ENCODE measurements at regions not wholly inside any gene's neighbourhood (a gene's known extent, or its start where the extent isn't known, plus 50 kb on each side); places are given as distances from the start of the nearest gene placed in this dataset.

DNA sequence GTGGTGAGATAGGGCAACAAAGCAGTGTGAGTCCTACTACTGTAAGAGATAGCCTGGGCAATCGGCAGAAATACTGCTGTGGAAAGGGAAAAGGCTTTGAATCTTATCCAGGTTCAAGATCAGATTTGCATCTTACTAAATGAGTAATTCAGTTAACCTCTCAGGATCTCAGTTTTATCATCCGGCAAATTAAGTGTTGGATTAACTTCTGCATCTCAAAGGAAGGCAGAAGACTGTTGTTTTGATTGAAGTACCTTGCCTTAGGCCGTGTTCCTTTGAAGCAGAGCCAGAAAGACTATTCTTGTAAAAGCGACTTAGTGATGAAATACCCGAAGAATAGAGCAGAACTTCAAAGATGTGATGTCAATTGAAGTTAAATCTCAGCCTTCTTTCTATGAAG is 612.9 kb upstream of the USP24 start:
- Mint-ChIP-seq H3K9me3 (no peaks in the 10 kb centered on the region), H3K36me3 (no peaks in the 10 kb centered on the region), H3K27me3 (no peaks in the 10 kb centered on the region), H3K4me3 (no peak overlapping the region), H3K27ac (no peak overlapping the region), H3K4me1 (no peaks in the 10 kb centered on the region)
- CTCF ChIA-PET: no interaction called here
- DNase-seq: no peak

GRCh38 chr1:55827350-55827749 is 612.2 kb upstream of the USP24 start:
- DNase-seq: no peak
- H3K4me3 Mint-ChIP-seq: no peak overlapping the region
- H3K9me3 Mint-ChIP-seq: no peaks in the 10 kb centered on the region
- CTCF ChIA-PET: no interaction called here
- no peak overlapping the region for H3K27ac Mint-ChIP-seq
- H3K27me3 Mint-ChIP-seq: no peaks in the 10 kb centered on the region
- no peaks in the 10 kb centered on the region for H3K36me3 Mint-ChIP-seq
- H3K4me1 Mint-ChIP-seq: no peaks in the 10 kb centered on the region

- DNase-seq: no peak
- Mint-ChIP-seq H3K27me3 (no peaks in the 10 kb centered on the region), H3K9me3 (no peaks in the 10 kb centered on the region), H3K4me1 (no peaks in the 10 kb centered on the region), H3K36me3 (no peaks in the 10 kb centered on the region), H3K27ac (no peak overlapping the region), H3K4me3 (no peak overlapping the region)
- CTCF ChIA-PET: no interaction called here
Observed at GRCh38 chr1:55826381-55827080, 611.4 kb upstream of the USP24 start.

GRCh38 chr1:55825461-55825860 is 610.3 kb upstream of the USP24 start:
- H3K36me3 Mint-ChIP-seq: no peaks in the 10 kb centered on the region
- no peaks in the 10 kb centered on the region for H3K9me3 Mint-ChIP-seq
- DNase-seq: no peak
- H3K4me3 Mint-ChIP-seq: no peak overlapping the region
- no peaks in the 10 kb centered on the region for H3K27me3 Mint-ChIP-seq
- CTCF ChIA-PET: no interaction called here
- no peaks in the 10 kb centered on the region for H3K4me1 Mint-ChIP-seq
- no peak overlapping the region for H3K27ac Mint-ChIP-seq

GRCh38 chr1:55824251-55824640 is 609.1 kb upstream of the USP24 start:
- H3K9me3 Mint-ChIP-seq: no peaks in the 10 kb centered on the region
- CTCF ChIA-PET: no interaction called here
- no peaks in the 10 kb centered on the region for H3K36me3 Mint-ChIP-seq
- H3K4me1 Mint-ChIP-seq: no peaks in the 10 kb centered on the region
- H3K27me3 Mint-ChIP-seq: no peaks in the 10 kb centered on the region
- no peak for DNase-seq
- no peak overlapping the region for H3K27ac Mint-ChIP-seq
- no peak overlapping the region for H3K4me3 Mint-ChIP-seq

DNA sequence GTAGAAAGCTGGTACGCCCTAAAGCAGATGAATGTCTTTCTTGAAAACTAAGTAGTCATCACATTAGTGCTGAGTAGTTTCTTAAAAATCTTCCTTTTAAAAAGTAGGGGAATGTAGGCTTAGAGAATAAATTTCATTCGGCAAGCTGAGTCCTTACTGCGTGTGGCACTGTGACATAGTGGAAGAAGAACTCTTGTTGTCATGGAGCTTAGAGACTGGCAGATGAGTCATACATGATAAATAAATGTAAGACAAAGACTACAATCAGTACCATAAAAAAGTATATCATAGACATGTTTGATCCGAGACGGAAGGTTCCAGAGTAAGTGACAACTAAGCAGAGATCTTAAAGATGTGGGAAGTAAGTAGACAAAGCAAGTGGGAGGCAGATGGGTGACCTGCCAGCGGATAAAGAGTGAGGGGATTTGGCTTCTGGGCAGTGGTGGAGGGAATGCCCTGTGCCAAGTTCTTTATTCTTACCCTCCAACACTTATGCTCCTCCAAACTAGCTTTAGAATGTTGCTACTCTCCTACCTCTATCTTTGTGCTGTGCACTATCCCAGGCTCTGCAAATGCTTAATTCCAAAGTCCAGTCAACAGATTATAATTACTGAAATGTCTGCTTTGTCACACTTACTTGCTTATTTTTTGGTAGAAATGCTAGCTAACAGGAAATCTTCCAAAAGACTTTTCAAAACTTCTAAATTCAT is 608.5 kb upstream of the USP24 start:
- Mint-ChIP-seq H3K4me1 (no peaks in the 10 kb centered on the region), H3K27ac (no peak overlapping the region), H3K36me3 (no peaks in the 10 kb centered on the region), H3K27me3 (no peaks in the 10 kb centered on the region), H3K4me3 (no peak overlapping the region), H3K9me3 (no peaks in the 10 kb centered on the region)
- CTCF ChIA-PET: no interaction called here
- DNase-seq: no peak

GRCh38 chr1:55822891-55823290 is 607.7 kb upstream of the USP24 start:
- no peaks in the 10 kb centered on the region for H3K4me1 Mint-ChIP-seq
- no peak for DNase-seq
- no peaks in the 10 kb centered on the region for H3K27me3 Mint-ChIP-seq
- H3K27ac Mint-ChIP-seq: no peak overlapping the region
- H3K4me3 Mint-ChIP-seq: no peak overlapping the region
- CTCF ChIA-PET: interaction anchor here (0.5 kb wide), 1 partner anchor 55 kb away, joined by 3 read pairs; no protein-coding TSS in a partner anchor
- no peaks in the 10 kb centered on the region for H3K9me3 Mint-ChIP-seq
- no peaks in the 10 kb centered on the region for H3K36me3 Mint-ChIP-seq

GRCh38 chr1:55821234-55821633 is 606.1 kb upstream of the USP24 start:
- peaks cover 3% of the 10 kb centered on the region for H3K4me1 Mint-ChIP-seq
- H3K36me3 Mint-ChIP-seq: no peaks in the 10 kb centered on the region
- no peaks in the 10 kb centered on the region for H3K9me3 Mint-ChIP-seq
- no peaks in the 10 kb centered on the region for H3K27me3 Mint-ChIP-seq
- H3K4me3 Mint-ChIP-seq: no peak overlapping the region
- no peak for DNase-seq
- CTCF ChIA-PET: no interaction called here
- no peak overlapping the region for H3K27ac Mint-ChIP-seq

- H3K9me3 Mint-ChIP-seq: no peaks in the 10 kb centered on the region
- DNase-seq: no peak
- no peaks in the 10 kb centered on the region for H3K27me3 Mint-ChIP-seq
- CTCF ChIA-PET: no interaction called here
- H3K4me1 Mint-ChIP-seq: peaks cover 3% of the 10 kb centered on the region
- H3K27ac Mint-ChIP-seq: no peak overlapping the region
- no peak overlapping the region for H3K4me3 Mint-ChIP-seq
- H3K36me3 Mint-ChIP-seq: no peaks in the 10 kb centered on the region
Observed at GRCh38 chr1:55820501-55820900, 605.3 kb upstream of the USP24 start.

- no peaks in the 10 kb centered on the region for H3K27me3 Mint-ChIP-seq
- H3K4me1 Mint-ChIP-seq: peaks cover 3% of the 10 kb centered on the region
- H3K9me3 Mint-ChIP-seq: no peaks in the 10 kb centered on the region
- no peak overlapping the region for H3K27ac Mint-ChIP-seq
- H3K4me3 Mint-ChIP-seq: no peak overlapping the region
- no peak for DNase-seq
- no peaks in the 10 kb centered on the region for H3K36me3 Mint-ChIP-seq
- CTCF ChIA-PET: no interaction called here
Observed at GRCh38 chr1:55819011-55819410, 603.8 kb upstream of the USP24 start.

GRCh38 chr1:55816456-55817426 is 601.6 kb upstream of the USP24 start:
- Mint-ChIP-seq H3K9me3 (no peaks in the 10 kb centered on the region), H3K27ac (no peak overlapping the region), H3K4me1 (peaks cover 3% of the 10 kb centered on the region), H3K36me3 (no peaks in the 10 kb centered on the region), H3K27me3 (no peaks in the 10 kb centered on the region), H3K4me3 (no peak overlapping the region)
- CTCF ChIA-PET: no interaction called here
- no peak for DNase-seq

DNA sequence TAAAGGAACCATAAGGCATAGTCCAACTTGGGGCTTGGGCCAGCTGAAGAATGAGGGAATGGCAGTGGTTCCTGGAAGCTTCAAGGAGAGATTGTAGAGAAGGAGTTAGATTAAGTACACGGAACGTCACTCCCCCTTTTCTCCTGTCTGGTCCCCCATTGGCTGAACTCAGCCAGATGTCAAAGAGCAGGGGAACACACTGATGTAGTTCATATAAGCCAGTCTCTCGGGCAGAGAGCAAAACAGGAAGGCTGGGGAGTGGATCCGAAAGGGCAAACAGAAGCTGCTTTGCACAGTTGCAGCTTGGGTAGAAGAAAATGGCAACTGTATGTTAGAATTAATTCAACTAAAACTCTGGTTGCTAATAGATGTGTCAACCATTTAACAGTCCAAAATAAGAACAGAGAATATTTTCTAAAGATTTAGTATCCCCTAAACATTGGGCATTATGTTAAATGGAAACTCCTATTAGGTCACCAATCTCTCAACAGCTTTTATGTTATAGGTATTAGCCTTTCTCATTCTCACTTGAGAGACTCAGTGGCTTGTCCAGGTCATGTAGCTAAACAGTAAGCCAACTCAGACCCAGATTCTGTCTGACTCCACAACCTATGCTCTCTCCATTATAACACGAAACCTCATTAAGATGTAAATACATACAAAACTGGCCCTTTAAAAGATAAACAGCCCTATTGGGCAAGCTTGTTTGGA is 600.7 kb upstream of the USP24 start:
- no peaks in the 10 kb centered on the region for H3K27me3 Mint-ChIP-seq
- CTCF ChIA-PET: no interaction called here
- peaks cover 3% of the 10 kb centered on the region for H3K4me1 Mint-ChIP-seq
- no peaks in the 10 kb centered on the region for H3K36me3 Mint-ChIP-seq
- DNase-seq: no peak
- no peak overlapping the region for H3K4me3 Mint-ChIP-seq
- H3K9me3 Mint-ChIP-seq: no peaks in the 10 kb centered on the region
- no peak overlapping the region for H3K27ac Mint-ChIP-seq

DNA sequence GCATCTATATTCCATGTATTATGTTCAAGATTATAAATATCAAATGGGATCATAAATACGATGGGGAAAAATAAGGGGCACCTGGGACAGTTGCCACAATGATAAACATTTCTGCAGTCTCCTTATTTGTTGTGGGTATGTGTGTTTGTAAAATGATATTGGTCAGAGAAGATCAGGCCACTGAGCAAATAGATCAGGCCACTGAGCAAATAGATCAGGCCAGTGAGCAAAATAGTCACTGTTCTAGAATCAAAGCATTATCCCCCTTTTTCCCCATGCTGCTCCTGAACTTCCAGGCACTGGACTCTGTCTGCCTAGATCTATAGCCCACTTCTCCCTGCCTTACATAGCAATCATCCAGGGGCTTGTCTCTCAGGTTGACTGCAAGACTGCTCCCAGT is 599.8 kb upstream of the USP24 start:
- H3K36me3 Mint-ChIP-seq: no peaks in the 10 kb centered on the region
- DNase-seq: no peak
- CTCF ChIA-PET: no interaction called here
- no peak overlapping the region for H3K27ac Mint-ChIP-seq
- no peaks in the 10 kb centered on the region for H3K9me3 Mint-ChIP-seq
- no peaks in the 10 kb centered on the region for H3K27me3 Mint-ChIP-seq
- H3K4me1 Mint-ChIP-seq: peaks cover 3% of the 10 kb centered on the region
- no peak overlapping the region for H3K4me3 Mint-ChIP-seq

DNA sequence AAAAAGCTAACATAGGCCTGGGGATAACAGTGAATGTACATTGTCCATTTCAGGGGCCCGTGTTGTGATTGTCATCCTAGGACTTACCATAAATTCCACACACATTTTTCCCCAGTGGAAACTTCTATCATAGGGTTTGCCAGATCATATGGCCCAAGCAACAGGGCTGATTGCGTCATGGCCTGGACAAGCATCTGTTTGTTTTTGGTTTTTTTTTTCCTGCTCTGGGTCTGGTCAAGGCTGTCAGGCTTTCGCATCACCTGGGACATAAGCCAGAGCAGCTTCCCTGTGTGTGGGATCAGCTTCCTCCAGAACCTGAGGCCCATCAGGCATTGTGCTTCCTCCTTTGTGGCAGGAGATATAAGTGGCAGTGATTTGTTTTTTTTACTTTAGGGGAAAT is 598.5 kb upstream of the USP24 start:
- no peak overlapping the region for H3K4me3 Mint-ChIP-seq
- H3K27ac Mint-ChIP-seq: no peak overlapping the region
- CTCF ChIA-PET: no interaction called here
- no peaks in the 10 kb centered on the region for H3K9me3 Mint-ChIP-seq
- H3K4me1 Mint-ChIP-seq: peaks cover 3% of the 10 kb centered on the region
- DNase-seq: no peak
- H3K36me3 Mint-ChIP-seq: no peaks in the 10 kb centered on the region
- no peaks in the 10 kb centered on the region for H3K27me3 Mint-ChIP-seq
